ENCODE measurements at regions not wholly inside any gene's neighbourhood (a gene's known extent, or its start where the extent isn't known, plus 50 kb on each side); places are given as distances from the start of the nearest gene placed in this dataset.

DNA sequence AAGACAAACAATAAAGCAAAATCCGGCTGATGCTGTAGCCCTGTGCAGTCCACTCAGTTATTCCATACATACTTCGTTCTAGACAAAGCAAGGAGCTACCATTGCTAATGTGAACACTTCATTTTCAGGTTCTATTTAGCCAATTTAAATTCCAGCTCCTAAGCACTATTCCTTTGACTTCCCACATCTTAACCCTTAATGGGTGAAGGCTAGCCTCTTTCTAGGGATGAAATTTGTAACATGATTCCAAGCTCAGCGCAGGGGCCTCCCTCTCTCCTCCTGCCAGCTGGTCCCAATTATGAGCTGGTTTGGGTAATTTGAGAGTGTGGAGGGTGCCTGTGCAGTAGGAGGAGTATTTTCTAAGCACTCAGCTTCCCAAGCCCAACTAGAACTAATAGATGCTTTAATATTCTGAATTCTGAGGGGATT, 53.9 kb upstream of the PTGFRN start:
- no TSS peak for BruUV-seq (replicated peaks)
- in situ Hi-C loops (cut with HindIII; ENCODE audit: low pct_unique_long_range_greater_than_20kb, low sequenced_read_pairs) = no loop called here
- Histone ChIP-seq H3K27ac (ENCODE audit: low read length) (no peak overlapping the region), H3K4me3 (ENCODE audit: low read depth in 2 of 2, low read length in 2 of 2) (no peak overlapping the region), H3K27me3 (ENCODE audit: control insufficient read depth, insufficient read depth, low read length) (no peaks in the 10 kb centered on the region), H3K4me1 (ENCODE audit: control insufficient read depth, insufficient read depth, low read length) (peaks cover 32% of the 10 kb centered on the region), H3K36me3 (ENCODE audit: control insufficient read depth, insufficient read depth, low read length) (no peaks in the 10 kb centered on the region), H3K9me3 (ENCODE audit: control insufficient read depth, insufficient read depth, low read depth, low read length) (no peaks in the 10 kb centered on the region)
- TF ChIP-seq SIN3A (IDR thresholded peaks at IDR 0.05; ENCODE audit: borderline replicate concordance, insufficient read depth, low read depth, low read length) (no peak), REST (IDR thresholded peaks at IDR 0.05; ENCODE audit: insufficient read depth in 1 of 2, low read depth in 2 of 2, low read length in 1 of 2) (no peak), TCF7L2 (IDR thresholded peaks at IDR 0.05; ENCODE audit: low read depth, low read length) (no peak), POLR2AphosphoS5 (IDR thresholded peaks at IDR 0.05; ENCODE audit: low read depth, low read length) (no peak)
- TF ChIP-seq, protein P1, sequence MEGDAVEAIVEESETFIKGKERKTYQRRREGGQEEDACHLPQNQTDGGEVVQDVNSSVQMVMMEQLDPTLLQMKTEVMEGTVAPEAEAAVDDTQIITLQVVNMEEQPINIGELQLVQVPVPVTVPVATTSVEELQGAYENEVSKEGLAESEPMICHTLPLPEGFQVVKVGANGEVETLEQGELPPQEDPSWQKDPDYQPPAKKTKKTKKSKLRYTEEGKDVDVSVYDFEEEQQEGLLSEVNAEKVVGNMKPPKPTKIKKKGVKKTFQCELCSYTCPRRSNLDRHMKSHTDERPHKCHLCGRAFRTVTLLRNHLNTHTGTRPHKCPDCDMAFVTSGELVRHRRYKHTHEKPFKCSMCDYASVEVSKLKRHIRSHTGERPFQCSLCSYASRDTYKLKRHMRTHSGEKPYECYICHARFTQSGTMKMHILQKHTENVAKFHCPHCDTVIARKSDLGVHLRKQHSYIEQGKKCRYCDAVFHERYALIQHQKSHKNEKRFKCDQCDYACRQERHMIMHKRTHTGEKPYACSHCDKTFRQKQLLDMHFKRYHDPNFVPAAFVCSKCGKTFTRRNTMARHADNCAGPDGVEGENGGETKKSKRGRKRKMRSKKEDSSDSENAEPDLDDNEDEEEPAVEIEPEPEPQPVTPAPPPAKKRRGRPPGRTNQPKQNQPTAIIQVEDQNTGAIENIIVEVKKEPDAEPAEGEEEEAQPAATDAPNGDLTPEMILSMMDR (IDR thresholded peaks at IDR 0.05) = no peak
- ChIA-PET POLR2A (no interaction called here), CTCF (interaction anchor here (0.6 kb wide), 1 partner anchor 11 kb away, joined by 4 read pairs; no protein-coding TSS in a partner anchor)
- ATAC-seq (no peak), DNase-seq (ENCODE audit: low read depth, low spot score) (no peak)
- intact Hi-C loops (cut with micrococcal nuclease; ENCODE audit: unreplicated experiment) = loop anchor here (5.0 kb wide), 1 partner anchor 197 kb away; no protein-coding TSS in a partner anchor

DNA sequence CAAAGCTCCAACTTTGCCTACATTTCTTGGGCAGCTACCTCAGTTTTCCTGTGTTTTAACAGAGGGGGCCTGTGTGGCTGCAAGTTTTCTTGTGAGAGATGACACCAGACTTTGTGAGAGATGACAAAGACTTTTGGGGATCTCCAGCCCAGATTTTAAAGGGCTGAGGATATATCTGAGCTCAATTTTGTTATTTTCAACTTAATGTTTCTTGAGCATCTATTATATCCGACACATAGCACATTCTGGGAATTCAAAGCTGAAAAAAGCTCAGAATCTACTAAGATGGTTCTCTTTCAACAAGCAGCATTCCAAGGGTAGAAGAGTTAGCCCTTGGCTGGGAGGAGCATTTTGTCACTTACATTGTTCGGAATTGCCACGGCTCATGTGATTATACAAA, 53.4 kb upstream of the PTGFRN start:
- Histone ChIP-seq H3K4me3 (ENCODE audit: low read depth in 2 of 2, low read length in 2 of 2) (no peak overlapping the region), H3K9me3 (ENCODE audit: control insufficient read depth, insufficient read depth, low read depth, low read length) (no peaks in the 10 kb centered on the region), H3K4me1 (ENCODE audit: control insufficient read depth, insufficient read depth, low read length) (peaks cover 32% of the 10 kb centered on the region), H3K27ac (ENCODE audit: low read length) (no peak overlapping the region), H3K36me3 (ENCODE audit: control insufficient read depth, insufficient read depth, low read length) (no peaks in the 10 kb centered on the region), H3K27me3 (ENCODE audit: control insufficient read depth, insufficient read depth, low read length) (no peaks in the 10 kb centered on the region)
- ATAC-seq (no peak), DNase-seq (ENCODE audit: low read depth, low spot score) (no peak)
- ChIA-PET CTCF (interaction anchor here (0.6 kb wide), 2 partner anchors 12 to 184 kb away, joined by 4 to 6 read pairs; no protein-coding TSS in a partner anchor), POLR2A (no interaction called here)
- in situ Hi-C loops (cut with HindIII; ENCODE audit: low pct_unique_long_range_greater_than_20kb, low sequenced_read_pairs) = no loop called here
- no TSS peak for BruUV-seq (replicated peaks)
- no peak for TF ChIP-seq TCF7L2 (IDR thresholded peaks at IDR 0.05; ENCODE audit: low read depth, low read length)
- TF ChIP-seq, protein P1 (IDR thresholded peaks at IDR 0.05) = no peak
- TF ChIP-seq SIN3A (IDR thresholded peaks at IDR 0.05; ENCODE audit: borderline replicate concordance, insufficient read depth, low read depth, low read length) = no peak
- intact Hi-C loops (cut with micrococcal nuclease; ENCODE audit: unreplicated experiment) = loop anchor here (5.0 kb wide), 1 partner anchor 196 kb away; no protein-coding TSS in a partner anchor

All from Panc1 (cell line).